CD4-positive, alpha-beta T cell (primary cell): ENCODE measurements at regions not wholly inside any gene's neighbourhood (a gene's known extent, or its start where the extent isn't known, plus 50 kb on each side); places are given as distances from the start of the nearest gene placed in this dataset.

Source experiments
- ATAC-seq: fragments of 200-7000 bp; cut with Tn5 transposase; one replicate; pipeline ENCODE4 v1.10.0; 2022; ENCODE audit warnings: mild to moderate bottlenecking; ENCODE audit not compliant: poor library complexity
- CTCF ChIA-PET: fragments of 350-600 bp; sonication (Branson Sonifier 250); formaldehyde crosslinking; loops from one replicate; lab custom pipeline; 2021; ENCODE audit warnings: antibody characterized with exemption, inconsistent platforms; lab: Charles Lee
- POLR2A ChIA-PET: fragments of 350-600 bp; sonication (Branson Sonifier 250); formaldehyde crosslinking; loops from one replicate; lab custom pipeline; 2021; ENCODE audit warnings: antibody characterized with exemption, inconsistent platforms; lab: Charles Lee
- DNase-seq, 14 experiments: peaks; one replicate each; pipeline ENCODE4 v3.0.0-alpha.2; 2013 to 2020; ENCODE audit warnings: mixed read lengths in 2 of 14
- H3K27ac ChIP-seq, 2 donors: one replicate each; pipeline versions ENCODE4 v1.5.1 to v1.7.0; 2013; ENCODE audit warnings: low read length in 2 of 2, low read depth in 1 of 2, mild to moderate bottlenecking in 1 of 2
- H3K27me3 ChIP-seq, 2 experiments: 1 replicate in 1 of 2; 2 replicates in 1 of 2; pipeline versions ENCODE4 v1.6.1 to v1.7.0; 2013; ENCODE audit warnings: low read length in 2 of 2, control low read depth in 1 of 2, mild to moderate bottlenecking in 1 of 2, moderate library complexity in 1 of 2; ENCODE audit not compliant: insufficient read depth in 2 of 2, control insufficient read depth in 1 of 2
- H3K36me3 ChIP-seq: one replicate; pipeline ENCODE4 v1.6.1; 2013; ENCODE audit warnings: low read length, control low read depth; ENCODE audit not compliant: insufficient read depth
- H3K4me1 ChIP-seq: one replicate; pipeline ENCODE4 v1.6.1; 2013; ENCODE audit warnings: low read length, control low read depth; ENCODE audit not compliant: insufficient read depth
- H3K4me3 ChIP-seq: one replicate; pipeline ENCODE4 v1.5.1; 2013; ENCODE audit warnings: mild to moderate bottlenecking, low read length, moderate library complexity
- H3K9me3 ChIP-seq, 2 experiments: 1 replicate in 1 of 2; 2 replicates in 1 of 2; pipeline versions ENCODE4 v1.6.1 to v1.7.0; 2013; ENCODE audit warnings: low read length in 2 of 2, mild to moderate bottlenecking in 2 of 2, control low read depth in 1 of 2, moderate library complexity in 1 of 2; ENCODE audit not compliant: control insufficient read depth in 1 of 2, insufficient read depth in 1 of 2
- H3K27ac Mint-ChIP-seq: one replicate; pipeline ENCODE4 v1.8.0; 2020; ENCODE audit warnings: mixed read lengths
- H3K27me3 Mint-ChIP-seq: one replicate; pipeline ENCODE4 v1.8.0; 2021; ENCODE audit warnings: mixed read lengths
- H3K36me3 Mint-ChIP-seq: one replicate; pipeline ENCODE4 v1.8.0; 2021; ENCODE audit warnings: low read depth, mixed read lengths
- H3K4me1 Mint-ChIP-seq: one replicate; pipeline ENCODE4 v1.8.0; 2021; ENCODE audit warnings: low read depth, mixed read lengths
- H3K4me3 Mint-ChIP-seq: one replicate; pipeline ENCODE4 v1.8.0; 2020; ENCODE audit warnings: mild to moderate bottlenecking, mixed read lengths
- H3K9me3 Mint-ChIP-seq: one replicate; pipeline ENCODE4 v1.8.0; 2020; ENCODE audit warnings: mixed read lengths
- CTCF ChIP-seq: fragments of 200-600 bp; IDR thresholded peaks from one replicate; pipeline ENCODE4 v1.8.0; 2022; ENCODE audit warnings: antibody characterized with exemption, mild to moderate bottlenecking
- intact Hi-C, 2 experiments: fragments of 100-400 bp; cut with DNase I in 1 of 2; cut with micrococcal nuclease in 1 of 2; formaldehyde crosslinking; loops; one replicate each; pipeline versions ENCODE4 v1.15.1 to v1.9.0; 2023 to 2025; cut with DNase I, micrococcal nuclease

- intact Hi-C loops = no loop called here
- no peak overlapping the region for H3K27ac ChIP-seq
- peaks cover 0 to 5% of the 10 kb centered on the region in 2 experiments for H3K9me3 ChIP-seq
- ChIA-PET POLR2A (no interaction called here), CTCF (no interaction called here)
- no peaks in the 10 kb centered on the region for H3K27me3 ChIP-seq
- Mint-ChIP-seq H3K27me3 (peaks cover 17% of the 10 kb centered on the region), H3K9me3 (peaks cover 5% of the 10 kb centered on the region), H3K36me3 (no peaks in the 10 kb centered on the region), H3K4me3 (no peak overlapping the region), H3K27ac (no peak overlapping the region), H3K4me1 (no peaks in the 10 kb centered on the region)
- H3K4me3 ChIP-seq = no peak overlapping the region
- DNase-seq = no peak
- H3K4me1 ChIP-seq = no peaks in the 10 kb centered on the region
- no peaks in the 10 kb centered on the region for H3K36me3 ChIP-seq
- TF ChIP-seq CTCF = no peak
- ATAC-seq = no peak
These were observed 329.9 kb upstream of the AJAP1 start for GRCh38 chr1:4324525-4324924.

GRCh38 chr1:4327142-4327541, 327.3 kb upstream of the AJAP1 start:
- TF ChIP-seq CTCF = no peak
- intact Hi-C loops = no loop called here
- H3K4me3 ChIP-seq = no peak overlapping the region
- Mint-ChIP-seq H3K4me3 (no peak overlapping the region), H3K9me3 (no peaks in the 10 kb centered on the region), H3K27ac (no peak overlapping the region), H3K27me3 (peaks cover 28% of the 10 kb centered on the region), H3K36me3 (no peaks in the 10 kb centered on the region), H3K4me1 (no peaks in the 10 kb centered on the region)
- no peak overlapping the region for H3K27ac ChIP-seq
- ChIA-PET CTCF (no interaction called here), POLR2A (no interaction called here)
- DNase-seq = no peak
- ATAC-seq = no peak
- H3K36me3 ChIP-seq = no peaks in the 10 kb centered on the region
- peaks cover 0 to 10% of the 10 kb centered on the region in 2 experiments for H3K9me3 ChIP-seq
- H3K4me1 ChIP-seq = no peaks in the 10 kb centered on the region
- no peaks in the 10 kb centered on the region for H3K27me3 ChIP-seq

- no peak for TF ChIP-seq CTCF
- intact Hi-C loops = no loop called here
- no peaks in the 10 kb centered on the region for H3K36me3 ChIP-seq
- Mint-ChIP-seq H3K9me3 (no peaks in the 10 kb centered on the region), H3K4me1 (no peaks in the 10 kb centered on the region), H3K4me3 (no peak overlapping the region), H3K27me3 (peaks cover 30% of the 10 kb centered on the region), H3K36me3 (no peaks in the 10 kb centered on the region), H3K27ac (no peak overlapping the region)
- ATAC-seq = no peak
- ChIA-PET CTCF (no interaction called here), POLR2A (no interaction called here)
- no peaks in the 10 kb centered on the region for H3K4me1 ChIP-seq
- DNase-seq = peak in 1 of 14 experiments; percentile 1
- no peak overlapping the region for H3K27ac ChIP-seq
- H3K9me3 ChIP-seq = peaks cover 0 to 5% of the 10 kb centered on the region in 2 experiments
- no peaks in the 10 kb centered on the region for H3K27me3 ChIP-seq
- H3K4me3 ChIP-seq = no peak overlapping the region
These were observed 325.9 kb upstream of the AJAP1 start for GRCh38 chr1:4328402-4329071.
